GM12878 (cell line): ENCODE measurements at regions not wholly inside any gene's neighbourhood (a gene's known extent, or its start where the extent isn't known, plus 50 kb on each side); places are given as distances from the start of the nearest gene placed in this dataset.

Source experiments
- ATAC-seq: fragments of 200-7000 bp; cut with Tn5 transposase; 3 replicates; pipeline ENCODE4 v1.9.1; 2020; ENCODE audit warnings: mild to moderate bottlenecking, moderate library complexity
- BruUV-seq: library from RNA; stranded (reverse); fragments of 400-500 nt; replicated peaks from 2 replicates; lab custom pipeline; 2021; lab: Mats Ljungman, UMichigan
- CTCF ChIA-PET: fragments of 300-600 bp; sonication (Branson Sonifier 250); formaldehyde crosslinking; extraction: SDS; loops from one replicate; lab custom pipeline; 2021; ENCODE audit warnings: inconsistent platforms; lab: Yijun Ruan, JAX
- POLR2A ChIA-PET: fragments of 350-600 bp; formaldehyde crosslinking; extraction: SDS; loops from one replicate; lab custom pipeline; 2021; ENCODE audit warnings: inconsistent platforms; lab: Charles Lee
- RAD21 ChIA-PET: fragments of 300-600 bp; sonication (Branson Sonifier 250); formaldehyde crosslinking; loops from one replicate; lab custom pipeline; 2023; ENCODE audit warnings: antibody characterized with exemption; ENCODE audit not compliant: unreplicated experiment; lab: Charles Lee
- SMC1A ChIA-PET: fragments of 300-600 bp; sonication (Branson Sonifier 250); formaldehyde crosslinking; loops from one replicate; lab custom pipeline; 2023; ENCODE audit not compliant: unreplicated experiment, uncharacterized antibody; lab: Charles Lee
- DNase-seq: peaks from one replicate; pipeline ENCODE4 v3.0.0-alpha.2; 2011; ENCODE audit warnings: low read depth, low spot score
- FAIRE-seq: peaks from 3 replicates; lab custom pipeline; 2011; peaks lifted over from hg19 to GRCh38; lab: Jason Lieb, UNC
- H2AFZ ChIP-seq: 2 replicates; pipeline ENCODE4 v1.6.0; 2011; ENCODE audit warnings: low read depth, low read length, control low read depth; ENCODE audit not compliant: control insufficient read depth
- H3K27ac ChIP-seq: 2 replicates; pipeline ENCODE4 v1.5.1; 2011; ENCODE audit warnings: control low read depth; ENCODE audit not compliant: control insufficient read depth, insufficient read depth
- H3K27me3 ChIP-seq, 2 experiments: replicated peaks in 1 of 2; 2 replicates each; pipeline versions ENCODE4 v1.6.0 to v1.6.1; 2011; ENCODE audit warnings: low read length in 1 of 2; ENCODE audit not compliant: control insufficient read depth in 2 of 2, insufficient read depth in 2 of 2
- H3K36me3 ChIP-seq, 2 experiments: 2 replicates each; pipeline ENCODE4 v1.5.1; 2011; ENCODE audit warnings: low read length in 1 of 2; ENCODE audit not compliant: control insufficient read depth in 2 of 2, insufficient read depth in 2 of 2
- H3K4me1 ChIP-seq: 2 replicates; pipeline ENCODE4 v1.6.1; 2011; ENCODE audit warnings: mild to moderate bottlenecking, low read length, moderate library complexity, mixed read lengths; ENCODE audit not compliant: control insufficient read depth, insufficient read depth
- H3K4me2 ChIP-seq: 2 replicates; pipeline ENCODE4 v1.6.0; 2011; ENCODE audit warnings: control low read depth; ENCODE audit not compliant: control insufficient read depth, insufficient read depth
- H3K4me3 ChIP-seq: fragments of 200-600 bp; sonication (generic); 2 replicates; pipeline ENCODE4 v1.5.1; 2016
- H3K79me2 ChIP-seq: 2 replicates; pipeline ENCODE4 v1.6.0; 2011; ENCODE audit warnings: low read length; ENCODE audit not compliant: control insufficient read depth, insufficient read depth
- H3K9ac ChIP-seq: 2 replicates; pipeline ENCODE4 v1.8.0; 2011; ENCODE audit warnings: low read length, control low read depth, mixed read lengths; ENCODE audit not compliant: control insufficient read depth, insufficient read depth
- H3K9me3 ChIP-seq: replicated peaks from 3 replicates; pipeline ENCODE4 v1.5.1; 2011; ENCODE audit warnings: mild to moderate bottlenecking, low read length; ENCODE audit not compliant: control insufficient read depth, insufficient read depth
- H4K20me1 ChIP-seq: 2 replicates; pipeline ENCODE4 v1.6.0; 2011; ENCODE audit not compliant: control insufficient read depth, insufficient read depth
- ATF7 ChIP-seq: fragments of 450-650 bp; IDR thresholded peaks from 2 replicates; pipeline ENCODE4 v1.6.1; 2016; ENCODE audit warnings: low read depth, mild to moderate bottlenecking
- CBX5 ChIP-seq: sonication (generic); IDR thresholded peaks from 2 replicates; pipeline ENCODE4 v1.6.1; 2016; ENCODE audit warnings: low read depth, moderate library complexity, mild to moderate bottlenecking, inconsistent platforms
- CHD2 ChIP-seq: IDR thresholded peaks from 2 replicates; pipeline ENCODE4 v1.6.1; 2011; ENCODE audit warnings: low read depth, low read length, improper control_type of control experiment, borderline replicate concordance
- E2F4 ChIP-seq: IDR thresholded peaks from 2 replicates; pipeline ENCODE4 v1.6.1; 2012; ENCODE audit warnings: low read depth, low read length, improper control_type of control experiment
- HDGF ChIP-seq: fragments of 450-650 bp; IDR thresholded peaks from 2 replicates; pipeline ENCODE4 v1.6.1; 2016; ENCODE audit warnings: antibody characterized with exemption
- NFIC ChIP-seq: IDR thresholded peaks from 2 replicates; pipeline ENCODE4 v1.6.1; 2012; ENCODE audit warnings: low read depth, mild to moderate bottlenecking, inconsistent platforms, low read length, moderate library complexity
- SMC3 ChIP-seq: IDR thresholded peaks from 2 replicates; pipeline ENCODE4 v1.6.1; 2011; ENCODE audit warnings: low read length, improper control_type of control experiment, borderline replicate concordance
- SP1 ChIP-seq: IDR thresholded peaks from one replicate; pipeline ENCODE4 v1.6.1; 2011; ENCODE audit warnings: low read depth, low read length
- SPI1 ChIP-seq: IDR thresholded peaks from 2 replicates; pipeline ENCODE4 v1.6.1; 2011; ENCODE audit warnings: low read depth, mild to moderate bottlenecking, low read length, moderate library complexity, borderline replicate concordance; ENCODE audit not compliant: insufficient read depth
- SUZ12 ChIP-seq: fragments of 200-600 bp; sonication (generic); IDR thresholded peaks from one replicate; pipeline ENCODE4 v1.6.1; 2018; ENCODE audit warnings: antibody characterized with exemption, mild to moderate bottlenecking; ENCODE audit not compliant: unreplicated experiment
- TAF1 ChIP-seq: IDR thresholded peaks from 2 replicates; pipeline ENCODE4 v1.6.1; 2011; ENCODE audit warnings: mild to moderate bottlenecking, low read depth, low read length, borderline replicate concordance
- WGBS: methylation state at CpG from one replicate; pipeline ENCODE4 v1.1.6; 2016; ENCODE audit warnings: low lambda C conversion rate; ENCODE audit not compliant: insufficient replicate concordance, insufficient coverage; ENCODE audit errors: missing lambda C conversion rate; 5-methylcytosine and 5-hydroxymethylcytosine counted together
- in situ Hi-C: fragments of 300-500 bp; cut with MboI; formaldehyde crosslinking; loops from 9 replicates; pipeline ENCODE4 v1.14.3; 2018; ENCODE audit warnings: mixed read lengths
- intact Hi-C: fragments of 100-400 bp; cut with micrococcal nuclease; formaldehyde crosslinking; loops from one replicate; pipeline ENCODE4 v1.14.2; 2022; ENCODE audit not compliant: unreplicated experiment
- TF ChIP-seq, protein P1 (sequence below): IDR thresholded peaks from 2 replicates; pipeline ENCODE4 v1.6.1; 2012; ENCODE audit warnings: improper control_type of control experiment, low read depth, low read length; ENCODE audit not compliant: insufficient replicate concordance
- TF ChIP-seq, protein P2 (sequence below): IDR thresholded peaks from 2 replicates; pipeline ENCODE4 v1.6.1; 2012; ENCODE audit warnings: mild to moderate bottlenecking, low read depth, low read length

- TF ChIP-seq SP1 (no peak), CBX5 (no peak), TAF1 (no peak), SMC3 (no peak), HDGF (no peak)
These were observed 73.4 kb upstream of the POMP start (continued) for GRCh38 chr13:28585561-28585960.

- intact Hi-C loops (no loop called here), in situ Hi-C loops (no loop called here)
- Histone ChIP-seq H3K4me1 (no peaks in the 10 kb centered on the region), H2AFZ (no peak overlapping the region), H3K27me3 (no peaks in the 10 kb centered on the region), H4K20me1 (no peaks in the 10 kb centered on the region), H3K79me2 (no peaks in the 10 kb centered on the region), H3K4me3 (no peak overlapping the region), H3K27ac (no peak overlapping the region), H3K9me3 (no peaks in the 10 kb centered on the region), H3K4me2 (no peak overlapping the region), H3K36me3 (no peaks in the 10 kb centered on the region), H3K9ac (no peak overlapping the region)
- ATAC-seq (no peak), DNase-seq (no peak), FAIRE-seq (no peak)
- CTCF ChIA-PET = interaction anchor here (0.8 to 1.1 kb wide), 2 partner anchors 36 to 74 kb away, joined by 3 read pairs; partner anchors contain the start of gene POMP
- WGBS = 94% methylated on average over 4 of the region's 4 CpGs
- SMC1A ChIA-PET = interaction anchor here (1.2 to 2.4 kb wide), 2 partner anchors 9 to 15 kb away, joined by 3 to 13 read pairs; no protein-coding TSS in a partner anchor
- BruUV-seq = no TSS peak
- POLR2A ChIA-PET = no interaction called here
- RAD21 ChIA-PET = interaction anchor here (1.0 to 2.0 kb wide), 2 partner anchors 53 to 60 kb away, joined by 3 to 5 read pairs; no protein-coding TSS in a partner anchor
- no peak for TF ChIP-seq NFIC
- TF ChIP-seq, protein P1, sequence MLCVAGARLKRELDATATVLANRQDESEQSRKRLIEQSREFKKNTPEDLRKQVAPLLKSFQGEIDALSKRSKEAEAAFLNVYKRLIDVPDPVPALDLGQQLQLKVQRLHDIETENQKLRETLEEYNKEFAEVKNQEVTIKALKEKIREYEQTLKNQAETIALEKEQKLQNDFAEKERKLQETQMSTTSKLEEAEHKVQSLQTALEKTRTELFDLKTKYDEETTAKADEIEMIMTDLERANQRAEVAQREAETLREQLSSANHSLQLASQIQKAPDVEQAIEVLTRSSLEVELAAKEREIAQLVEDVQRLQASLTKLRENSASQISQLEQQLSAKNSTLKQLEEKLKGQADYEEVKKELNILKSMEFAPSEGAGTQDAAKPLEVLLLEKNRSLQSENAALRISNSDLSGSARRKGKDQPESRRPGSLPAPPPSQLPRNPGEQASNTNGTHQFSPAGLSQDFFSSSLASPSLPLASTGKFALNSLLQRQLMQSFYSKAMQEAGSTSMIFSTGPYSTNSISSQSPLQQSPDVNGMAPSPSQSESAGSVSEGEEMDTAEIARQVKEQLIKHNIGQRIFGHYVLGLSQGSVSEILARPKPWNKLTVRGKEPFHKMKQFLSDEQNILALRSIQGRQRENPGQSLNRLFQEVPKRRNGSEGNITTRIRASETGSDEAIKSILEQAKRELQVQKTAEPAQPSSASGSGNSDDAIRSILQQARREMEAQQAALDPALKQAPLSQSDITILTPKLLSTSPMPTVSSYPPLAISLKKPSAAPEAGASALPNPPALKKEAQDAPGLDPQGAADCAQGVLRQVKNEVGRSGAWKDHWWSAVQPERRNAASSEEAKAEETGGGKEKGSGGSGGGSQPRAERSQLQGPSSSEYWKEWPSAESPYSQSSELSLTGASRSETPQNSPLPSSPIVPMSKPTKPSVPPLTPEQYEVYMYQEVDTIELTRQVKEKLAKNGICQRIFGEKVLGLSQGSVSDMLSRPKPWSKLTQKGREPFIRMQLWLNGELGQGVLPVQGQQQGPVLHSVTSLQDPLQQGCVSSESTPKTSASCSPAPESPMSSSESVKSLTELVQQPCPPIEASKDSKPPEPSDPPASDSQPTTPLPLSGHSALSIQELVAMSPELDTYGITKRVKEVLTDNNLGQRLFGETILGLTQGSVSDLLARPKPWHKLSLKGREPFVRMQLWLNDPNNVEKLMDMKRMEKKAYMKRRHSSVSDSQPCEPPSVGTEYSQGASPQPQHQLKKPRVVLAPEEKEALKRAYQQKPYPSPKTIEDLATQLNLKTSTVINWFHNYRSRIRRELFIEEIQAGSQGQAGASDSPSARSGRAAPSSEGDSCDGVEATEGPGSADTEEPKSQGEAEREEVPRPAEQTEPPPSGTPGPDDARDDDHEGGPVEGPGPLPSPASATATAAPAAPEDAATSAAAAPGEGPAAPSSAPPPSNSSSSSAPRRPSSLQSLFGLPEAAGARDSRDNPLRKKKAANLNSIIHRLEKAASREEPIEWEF = no peak
- TF ChIP-seq SUZ12 = no peak
- no peak for TF ChIP-seq SP1
- TF ChIP-seq ATF7 = no peak
- no peak for TF ChIP-seq E2F4
- no peak for TF ChIP-seq SPI1
- no peak for TF ChIP-seq CHD2
- TF ChIP-seq, protein P2, sequence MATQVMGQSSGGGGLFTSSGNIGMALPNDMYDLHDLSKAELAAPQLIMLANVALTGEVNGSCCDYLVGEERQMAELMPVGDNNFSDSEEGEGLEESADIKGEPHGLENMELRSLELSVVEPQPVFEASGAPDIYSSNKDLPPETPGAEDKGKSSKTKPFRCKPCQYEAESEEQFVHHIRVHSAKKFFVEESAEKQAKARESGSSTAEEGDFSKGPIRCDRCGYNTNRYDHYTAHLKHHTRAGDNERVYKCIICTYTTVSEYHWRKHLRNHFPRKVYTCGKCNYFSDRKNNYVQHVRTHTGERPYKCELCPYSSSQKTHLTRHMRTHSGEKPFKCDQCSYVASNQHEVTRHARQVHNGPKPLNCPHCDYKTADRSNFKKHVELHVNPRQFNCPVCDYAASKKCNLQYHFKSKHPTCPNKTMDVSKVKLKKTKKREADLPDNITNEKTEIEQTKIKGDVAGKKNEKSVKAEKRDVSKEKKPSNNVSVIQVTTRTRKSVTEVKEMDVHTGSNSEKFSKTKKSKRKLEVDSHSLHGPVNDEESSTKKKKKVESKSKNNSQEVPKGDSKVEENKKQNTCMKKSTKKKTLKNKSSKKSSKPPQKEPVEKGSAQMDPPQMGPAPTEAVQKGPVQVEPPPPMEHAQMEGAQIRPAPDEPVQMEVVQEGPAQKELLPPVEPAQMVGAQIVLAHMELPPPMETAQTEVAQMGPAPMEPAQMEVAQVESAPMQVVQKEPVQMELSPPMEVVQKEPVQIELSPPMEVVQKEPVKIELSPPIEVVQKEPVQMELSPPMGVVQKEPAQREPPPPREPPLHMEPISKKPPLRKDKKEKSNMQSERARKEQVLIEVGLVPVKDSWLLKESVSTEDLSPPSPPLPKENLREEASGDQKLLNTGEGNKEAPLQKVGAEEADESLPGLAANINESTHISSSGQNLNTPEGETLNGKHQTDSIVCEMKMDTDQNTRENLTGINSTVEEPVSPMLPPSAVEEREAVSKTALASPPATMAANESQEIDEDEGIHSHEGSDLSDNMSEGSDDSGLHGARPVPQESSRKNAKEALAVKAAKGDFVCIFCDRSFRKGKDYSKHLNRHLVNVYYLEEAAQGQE = no peak
These were observed 74.0 kb upstream of the POMP start for GRCh38 chr13:28584873-28585381.
